ENCODE measurements at regions not wholly inside any gene's neighbourhood (a gene's known extent, or its start where the extent isn't known, plus 50 kb on each side); places are given as distances from the start of the nearest gene placed in this dataset.
"Not testable (repeated sequence)": the region's sequence is repeated elsewhere in the genome, so short reads cannot be mapped to it uniquely, and the experiment has no call there.

GRCh38 chr2:185524242-185524641 is 214.4 kb upstream of the FSIP2 start:
- not testable (repeated sequence) for TF ChIP-seq CTCF, POLR2AphosphoS5, POLR2A (IDR thresholded peaks at IDR 0.05)

Data from prostate gland (tissue), 2 donors.